Neuronal stem cell (in vitro differentiated cells): ENCODE measurements at regions not wholly inside any gene's neighbourhood (a gene's known extent, or its start where the extent isn't known, plus 50 kb on each side); places are given as distances from the start of the nearest gene placed in this dataset.

Source experiments
- DNase-seq: peaks from one replicate; pipeline ENCODE4 v3.0.0-alpha.2; 2013; ENCODE audit warnings: low spot score
- H2AFZ ChIP-seq: one replicate; pipeline ENCODE4 v1.6.1; 2013; ENCODE audit warnings: mild to moderate bottlenecking, low read length, inconsistent platforms
- H2AK5ac ChIP-seq: 2 replicates; pipeline ENCODE4 v1.6.1; 2013; ENCODE audit warnings: low read depth, mild to moderate bottlenecking, inconsistent platforms, low read length, moderate library complexity, mixed read lengths
- H2BK120ac ChIP-seq: 2 replicates; pipeline ENCODE4 v1.6.1; 2013; ENCODE audit warnings: low read depth, mild to moderate bottlenecking, inconsistent platforms, low read length, moderate library complexity, mixed read lengths
- H2BK12ac ChIP-seq: one replicate; pipeline ENCODE4 v1.6.1; 2013; ENCODE audit warnings: low read length, inconsistent platforms
- H2BK15ac ChIP-seq: 2 replicates; pipeline ENCODE4 v1.6.1; 2013; ENCODE audit warnings: mild to moderate bottlenecking, low read length, inconsistent platforms, mixed read lengths
- H2BK5ac ChIP-seq: one replicate; pipeline ENCODE4 v1.6.1; 2013; ENCODE audit warnings: inconsistent platforms, mild to moderate bottlenecking, low read length, moderate library complexity
- H3K14ac ChIP-seq: one replicate; pipeline ENCODE4 v1.6.1; 2013; ENCODE audit warnings: low read length, inconsistent platforms
- H3K18ac ChIP-seq: 2 replicates; pipeline ENCODE4 v1.6.1; 2013; ENCODE audit warnings: low read length, inconsistent platforms
- H3K23ac ChIP-seq: 2 replicates; pipeline ENCODE4 v1.6.1; 2013; ENCODE audit warnings: low read depth, mild to moderate bottlenecking, mixed read lengths, low read length, inconsistent platforms; ENCODE audit not compliant: poor library complexity
- H3K27ac ChIP-seq: replicated peaks from 3 replicates; pipeline ENCODE4 v1.5.1; 2013; ENCODE audit warnings: low read length, inconsistent platforms
- H3K27me3 ChIP-seq, 3 experiments: 2 replicates each; pipeline ENCODE4 v1.6.1; 2013; ENCODE audit warnings: low read length in 3 of 3, mild to moderate bottlenecking in 2 of 3, inconsistent platforms in 1 of 3, low read depth in 1 of 3, mixed read lengths in 1 of 3, moderate library complexity in 1 of 3; ENCODE audit not compliant: control insufficient read depth in 3 of 3, insufficient read depth in 3 of 3
- H3K36me3 ChIP-seq, 2 donors: replicated peaks in 1 of 2; 2 replicates each; pipeline ENCODE4 v1.6.1; 2013; ENCODE audit warnings: low read length in 2 of 2; ENCODE audit not compliant: control insufficient read depth in 2 of 2, insufficient read depth in 2 of 2
- H3K4ac ChIP-seq: 2 replicates; pipeline ENCODE4 v1.6.1; 2013; ENCODE audit warnings: inconsistent platforms, mild to moderate bottlenecking, low read length, moderate library complexity
- H3K4me1 ChIP-seq, 2 donors: 1 replicate in 1 of 2; 2 replicates in 1 of 2; pipeline ENCODE4 v1.6.1; 2013; ENCODE audit warnings: low read length in 2 of 2, low read depth in 1 of 2; ENCODE audit not compliant: control insufficient read depth in 2 of 2, insufficient read depth in 1 of 2
- H3K4me2 ChIP-seq: one replicate; pipeline ENCODE4 v1.6.1; 2013; ENCODE audit warnings: mild to moderate bottlenecking, low read length, inconsistent platforms; ENCODE audit not compliant: insufficient read depth, poor library complexity, severe bottlenecking
- H3K4me3 ChIP-seq, 2 donors: 2 replicates each; pipeline ENCODE4 v1.5.1; 2013; ENCODE audit warnings: low read length in 2 of 2, mild to moderate bottlenecking in 2 of 2, inconsistent platforms in 1 of 2, moderate library complexity in 1 of 2
- H3K79me1 ChIP-seq: one replicate; pipeline ENCODE4 v1.6.1; 2013; ENCODE audit warnings: low read depth, mild to moderate bottlenecking, inconsistent platforms, low read length, moderate library complexity
- H3K9ac ChIP-seq: one replicate; pipeline ENCODE4 v1.6.1; 2013; ENCODE audit warnings: mild to moderate bottlenecking, low read depth, low read length, inconsistent platforms; ENCODE audit not compliant: poor library complexity
- H3K9me3 ChIP-seq, 2 donors: replicated peaks in 1 of 2; 2 replicates each; pipeline versions ENCODE3 to v1.6.1; 2013; ENCODE audit warnings: low read length in 2 of 2, mild to moderate bottlenecking in 2 of 2, inconsistent platforms in 1 of 2, low read depth in 1 of 2, mixed read lengths in 1 of 2, moderate library complexity in 1 of 2; ENCODE audit not compliant: control insufficient read depth in 2 of 2, insufficient read depth in 1 of 2
- H4K8ac ChIP-seq: one replicate; pipeline ENCODE4 v1.6.1; 2013; ENCODE audit warnings: low read depth, mild to moderate bottlenecking, inconsistent platforms, low read length, moderate library complexity
- H4K91ac ChIP-seq: one replicate; pipeline ENCODE4 v1.6.1; 2013; ENCODE audit warnings: low read length, low read depth, mild to moderate bottlenecking, inconsistent platforms; ENCODE audit not compliant: poor library complexity
- WGBS, 2 donors: extraction: QIAGEN DNeasy Blood & Tissue Kit; methylation state at CpG; one replicate each; pipeline ENCODE4 v1.1.7; 2013; ENCODE audit warnings: missing lambda C conversion rate in 2 of 2, mixed read lengths in 1 of 2; ENCODE audit not compliant: insufficient read length in 2 of 2, insufficient replicate concordance in 1 of 2; ENCODE audit errors: extremely low coverage in 2 of 2; 5-methylcytosine and 5-hydroxymethylcytosine counted together

DNA sequence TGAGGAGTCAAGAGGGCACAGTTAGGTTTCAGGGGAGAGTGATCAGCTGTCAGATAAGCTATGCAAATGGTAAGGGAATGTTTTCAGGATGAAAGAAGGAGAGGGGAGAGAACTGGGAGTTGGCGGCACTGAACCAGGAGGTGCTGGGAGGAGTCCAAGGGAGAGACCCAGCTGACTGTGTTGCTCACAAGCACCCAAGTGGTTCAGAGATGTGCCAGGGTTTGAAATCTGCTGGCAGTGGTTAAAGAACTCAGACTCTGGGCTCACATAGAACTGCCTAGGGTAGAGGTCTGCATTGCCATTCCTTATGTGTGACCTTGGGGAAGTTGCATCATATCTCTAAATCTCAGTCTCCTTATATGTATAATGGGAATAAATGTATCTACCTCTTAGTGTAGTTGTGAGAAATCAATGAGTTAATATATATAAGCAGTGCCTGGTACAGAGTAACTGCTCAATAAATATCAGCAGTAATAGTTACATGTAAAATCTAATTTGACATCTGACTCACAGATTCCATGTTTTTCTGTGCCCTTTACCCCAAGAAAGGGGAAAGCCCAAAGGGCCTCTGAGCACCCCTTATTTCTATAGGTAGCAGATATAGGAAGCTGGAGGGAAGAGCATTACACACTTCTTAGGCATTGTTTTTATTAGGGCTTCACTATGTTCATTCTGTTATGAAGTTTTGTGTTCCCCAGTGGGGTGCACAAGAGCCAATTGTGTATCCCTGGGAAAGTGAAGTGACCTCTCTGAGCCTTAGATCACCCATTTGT is 66.9 kb upstream of the SESN3 start:
- H3K14ac ChIP-seq = no peak overlapping the region
- H3K79me1 ChIP-seq = no peaks in the 10 kb centered on the region
- H2AK5ac ChIP-seq = no peak overlapping the region
- H3K9ac ChIP-seq = no peak overlapping the region
- no peak overlapping the region for H3K4me2 ChIP-seq
- no peak overlapping the region for H2BK15ac ChIP-seq
- no peak overlapping the region for H2BK12ac ChIP-seq
- H3K9me3 ChIP-seq = no peaks in the 10 kb centered on the region
- DNase-seq = no peak
- no peak overlapping the region for H3K27ac ChIP-seq
- H3K4me3 ChIP-seq = no peak overlapping the region
- H3K23ac ChIP-seq = no peak overlapping the region
- H4K8ac ChIP-seq = no peak overlapping the region
- WGBS, 2 donors = no CpG with 5 or more reads among the region's 1 CpG
- H3K18ac ChIP-seq = peak overlapping the region; percentile 63
- H3K36me3 ChIP-seq = no peaks in the 10 kb centered on the region
- H2AFZ ChIP-seq = no peak overlapping the region
- H3K4ac ChIP-seq = no peak overlapping the region
- no peak overlapping the region for H2BK5ac ChIP-seq
- peaks cover 14 to 15% of the 10 kb centered on the region in 2 donors for H3K4me1 ChIP-seq
- H3K27me3 ChIP-seq = no peaks in the 10 kb centered on the region
- H2BK120ac ChIP-seq = no peak overlapping the region
- H4K91ac ChIP-seq = no peak overlapping the region

DNA sequence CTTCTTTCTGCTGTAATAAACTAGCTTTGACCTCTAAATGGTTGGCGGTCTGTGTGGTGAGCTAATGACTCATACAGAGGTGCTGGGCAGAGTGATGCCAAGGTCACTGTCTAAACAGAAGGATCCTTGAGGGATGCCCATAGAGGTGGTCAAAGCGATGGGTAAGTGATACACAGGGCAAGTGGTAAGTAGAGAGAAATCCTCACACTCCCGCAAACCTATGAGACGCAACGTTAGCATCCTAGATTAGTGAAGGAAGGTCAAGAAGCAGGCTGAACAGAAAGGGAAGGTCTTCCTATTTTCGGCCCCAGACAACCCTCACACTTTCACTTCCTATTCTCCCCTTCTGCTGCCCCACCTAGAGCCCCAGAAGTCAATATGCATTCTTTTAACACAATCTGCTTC is 65.6 kb upstream of the SESN3 start:
- Histone ChIP-seq H3K27me3 (no peaks in the 10 kb centered on the region), H3K9me3 (no peaks in the 10 kb centered on the region), H3K36me3 (no peaks in the 10 kb centered on the region), H3K4ac (no peak overlapping the region), H2BK12ac (no peak overlapping the region), H4K91ac (no peak overlapping the region), H3K79me1 (no peaks in the 10 kb centered on the region), H3K4me1 (peaks cover 13% of the 10 kb centered on the region in 2 donors), H3K4me3 (no peak overlapping the region), H3K9ac (no peak overlapping the region), H3K4me2 (no peak overlapping the region), H3K27ac (no peak overlapping the region), H4K8ac (no peak overlapping the region), H2AFZ (no peak overlapping the region), H2BK120ac (no peak overlapping the region), H2AK5ac (no peak overlapping the region), H2BK15ac (no peak overlapping the region), H3K14ac (no peak overlapping the region), H3K23ac (no peak overlapping the region), H3K18ac (no peak overlapping the region), H2BK5ac (no peak overlapping the region)
- no peak for DNase-seq
- no CpG with 5 or more reads among the region's 6 CpGs for WGBS, 2 donors

DNA sequence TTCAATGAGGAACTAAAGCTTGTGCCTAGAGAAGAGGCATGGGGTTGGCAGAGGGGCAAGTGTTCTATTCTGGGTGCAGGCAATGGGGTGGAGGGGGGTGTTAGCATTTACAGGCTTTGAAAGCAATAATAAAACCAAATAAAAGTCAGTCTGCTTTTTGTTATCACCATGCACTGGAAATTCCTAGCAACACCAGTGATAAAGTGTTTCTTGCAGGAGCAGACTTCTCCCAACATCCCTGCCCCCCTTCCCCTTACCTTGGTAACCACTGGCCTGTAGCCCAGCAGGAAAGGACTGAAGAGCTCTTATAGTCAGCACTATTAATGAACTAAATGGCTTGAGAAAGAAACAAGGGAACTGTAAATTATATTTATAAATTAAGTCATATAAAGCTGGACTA is 65.2 kb upstream of the SESN3 start:
- Histone ChIP-seq H2BK120ac (no peak overlapping the region), H3K9me3 (no peaks in the 10 kb centered on the region), H4K8ac (no peak overlapping the region), H3K4me3 (no peak overlapping the region), H3K23ac (no peak overlapping the region), H3K27me3 (no peaks in the 10 kb centered on the region), H3K4me1 (peaks cover 13% of the 10 kb centered on the region in 2 donors), H3K27ac (no peak overlapping the region), H3K4me2 (no peak overlapping the region), H3K4ac (no peak overlapping the region), H4K91ac (no peak overlapping the region), H2BK15ac (no peak overlapping the region), H2AFZ (no peak overlapping the region), H3K36me3 (no peaks in the 10 kb centered on the region), H2AK5ac (no peak overlapping the region), H3K79me1 (no peaks in the 10 kb centered on the region), H2BK5ac (no peak overlapping the region), H3K18ac (no peak overlapping the region), H2BK12ac (no peak overlapping the region), H3K14ac (no peak overlapping the region), H3K9ac (no peak overlapping the region)
- no peak for DNase-seq

DNA sequence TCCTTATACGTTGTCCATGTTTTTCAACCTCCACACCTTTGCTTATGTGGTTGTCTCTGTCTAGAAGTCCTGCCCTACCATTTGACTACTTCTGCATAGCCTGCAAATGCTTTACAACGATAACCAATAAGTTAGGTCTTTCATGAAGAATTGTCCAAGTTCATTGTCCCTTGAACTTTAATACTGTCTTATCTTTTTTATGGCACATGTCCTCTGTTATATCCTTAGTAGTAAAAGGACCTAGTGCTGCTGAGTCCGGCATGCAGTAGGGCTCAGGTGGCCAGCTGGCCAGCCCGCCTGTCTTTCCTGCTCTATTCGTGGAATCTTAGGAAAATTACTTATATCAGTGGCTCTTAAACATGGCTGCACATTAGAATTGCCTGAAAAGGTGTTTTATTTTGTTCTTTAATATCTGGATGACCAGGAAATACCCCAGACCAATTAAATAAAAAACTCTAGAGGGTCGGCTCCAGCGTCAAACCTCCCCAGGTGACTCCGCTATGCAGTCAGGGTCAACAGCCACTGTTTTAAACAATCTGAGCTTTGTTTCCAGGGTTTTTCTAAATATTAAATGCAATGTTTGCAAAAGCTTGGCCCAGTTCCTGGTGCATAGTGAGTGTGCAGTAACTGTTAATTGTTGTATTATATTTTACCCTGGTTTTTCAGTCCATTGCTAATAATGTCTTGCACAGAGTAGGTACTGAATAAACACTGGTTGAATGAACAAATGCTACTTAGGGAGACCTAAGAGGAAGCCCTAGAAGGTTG is 64.6 kb upstream of the SESN3 start:
- peaks cover 13% of the 10 kb centered on the region in 2 donors for H3K4me1 ChIP-seq
- H4K91ac ChIP-seq = no peak overlapping the region
- H2AK5ac ChIP-seq = no peak overlapping the region
- no peak overlapping the region for H4K8ac ChIP-seq
- H3K27ac ChIP-seq = no peak overlapping the region
- H3K27me3 ChIP-seq = no peaks in the 10 kb centered on the region
- no peak for DNase-seq
- no peak overlapping the region for H2BK120ac ChIP-seq
- no peak overlapping the region for H3K4me3 ChIP-seq
- no peak overlapping the region for H3K9ac ChIP-seq
- H3K14ac ChIP-seq = no peak overlapping the region
- H3K79me1 ChIP-seq = no peaks in the 10 kb centered on the region
- WGBS, 2 donors = no CpG with 5 or more reads among the region's 8 CpGs
- H3K18ac ChIP-seq = no peak overlapping the region
- H2BK5ac ChIP-seq = no peak overlapping the region
- H2AFZ ChIP-seq = no peak overlapping the region
- H3K4ac ChIP-seq = no peak overlapping the region
- no peak overlapping the region for H2BK15ac ChIP-seq
- no peak overlapping the region for H3K4me2 ChIP-seq
- no peak overlapping the region for H3K23ac ChIP-seq
- no peaks in the 10 kb centered on the region for H3K9me3 ChIP-seq
- H2BK12ac ChIP-seq = no peak overlapping the region
- H3K36me3 ChIP-seq = no peaks in the 10 kb centered on the region
